ENCODE measurements at regions not wholly inside any gene's neighbourhood (a gene's known extent, or its start where the extent isn't known, plus 50 kb on each side); places are given as distances from the start of the nearest gene placed in this dataset.
"Not testable (repeated sequence)": the region's sequence is repeated elsewhere in the genome, so short reads cannot be mapped to it uniquely, and the experiment has no call there.

- Histone ChIP-seq H2AFZ (no peak overlapping the region), H3K4me3 (ENCODE audit: low read depth, low read length) (no peak overlapping the region), H3K79me2 (no peaks in the 10 kb centered on the region), H3K9ac (no peak overlapping the region), H3K27me3 (ENCODE audit: control insufficient read depth, insufficient read depth, low read length) (no peaks in the 10 kb centered on the region), H3K4me2 (ENCODE audit: low read length) (no peak overlapping the region), H3K27ac (no peak overlapping the region), H3K4me1 (no peaks in the 10 kb centered on the region), H3K9me3 (ENCODE audit: control insufficient read depth, low read length) (no peaks in the 10 kb centered on the region), H3K36me3 (ENCODE audit: control insufficient read depth, insufficient read depth, low read length) (no peaks in the 10 kb centered on the region)
- TF ChIP-seq, protein P1, sequence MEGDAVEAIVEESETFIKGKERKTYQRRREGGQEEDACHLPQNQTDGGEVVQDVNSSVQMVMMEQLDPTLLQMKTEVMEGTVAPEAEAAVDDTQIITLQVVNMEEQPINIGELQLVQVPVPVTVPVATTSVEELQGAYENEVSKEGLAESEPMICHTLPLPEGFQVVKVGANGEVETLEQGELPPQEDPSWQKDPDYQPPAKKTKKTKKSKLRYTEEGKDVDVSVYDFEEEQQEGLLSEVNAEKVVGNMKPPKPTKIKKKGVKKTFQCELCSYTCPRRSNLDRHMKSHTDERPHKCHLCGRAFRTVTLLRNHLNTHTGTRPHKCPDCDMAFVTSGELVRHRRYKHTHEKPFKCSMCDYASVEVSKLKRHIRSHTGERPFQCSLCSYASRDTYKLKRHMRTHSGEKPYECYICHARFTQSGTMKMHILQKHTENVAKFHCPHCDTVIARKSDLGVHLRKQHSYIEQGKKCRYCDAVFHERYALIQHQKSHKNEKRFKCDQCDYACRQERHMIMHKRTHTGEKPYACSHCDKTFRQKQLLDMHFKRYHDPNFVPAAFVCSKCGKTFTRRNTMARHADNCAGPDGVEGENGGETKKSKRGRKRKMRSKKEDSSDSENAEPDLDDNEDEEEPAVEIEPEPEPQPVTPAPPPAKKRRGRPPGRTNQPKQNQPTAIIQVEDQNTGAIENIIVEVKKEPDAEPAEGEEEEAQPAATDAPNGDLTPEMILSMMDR (IDR thresholded peaks at IDR 0.05), result no peak
These were observed 185.8 kb upstream of the SMIM30 start for GRCh38 chr7:113304104-113304503.

- H3K9me3 ChIP-seq (ENCODE audit: control insufficient read depth, low read length); H3K4me2 ChIP-seq (ENCODE audit: low read length); H3K4me3 ChIP-seq (ENCODE audit: low read depth, low read length); H3K27ac ChIP-seq; H3K79me2 ChIP-seq; H3K27me3 ChIP-seq (ENCODE audit: control insufficient read depth, insufficient read depth, low read length); H3K9ac ChIP-seq; H2AFZ ChIP-seq; H3K36me3 ChIP-seq (ENCODE audit: control insufficient read depth, insufficient read depth, low read length); H3K4me1 ChIP-seq: not testable (repeated sequence)
These were observed 185.0 kb upstream of the SMIM30 start for GRCh38 chr7:113303388-113303787.

- Histone ChIP-seq H3K9ac (no peak overlapping the region), H3K4me3 (ENCODE audit: low read depth, low read length) (no peak overlapping the region), H3K27me3 (ENCODE audit: control insufficient read depth, insufficient read depth, low read length) (no peaks in the 10 kb centered on the region), H3K27ac (no peak overlapping the region), H3K4me2 (ENCODE audit: low read length) (no peak overlapping the region), H2AFZ (no peak overlapping the region), H3K36me3 (ENCODE audit: control insufficient read depth, insufficient read depth, low read length) (no peaks in the 10 kb centered on the region), H3K79me2 (no peaks in the 10 kb centered on the region), H3K4me1 (no peaks in the 10 kb centered on the region), H3K9me3 (ENCODE audit: control insufficient read depth, low read length) (no peaks in the 10 kb centered on the region)
- TF ChIP-seq, protein P1 (IDR thresholded peaks at IDR 0.05), result no peak
These were observed 183.6 kb upstream of the SMIM30 start for GRCh38 chr7:113301983-113302382.

- Histone ChIP-seq H3K27me3 (ENCODE audit: control insufficient read depth, insufficient read depth, low read length) (no peaks in the 10 kb centered on the region), H2AFZ (no peak overlapping the region), H3K36me3 (ENCODE audit: control insufficient read depth, insufficient read depth, low read length) (no peaks in the 10 kb centered on the region), H3K27ac (no peak overlapping the region), H3K9me3 (ENCODE audit: control insufficient read depth, low read length) (no peaks in the 10 kb centered on the region), H3K79me2 (no peaks in the 10 kb centered on the region), H3K4me1 (no peaks in the 10 kb centered on the region), H3K4me2 (ENCODE audit: low read length) (no peak overlapping the region), H3K9ac (no peak overlapping the region), H3K4me3 (ENCODE audit: low read depth, low read length) (no peak overlapping the region)
- TF ChIP-seq, protein P1 (IDR thresholded peaks at IDR 0.05), result no peak
These were observed 182.8 kb upstream of the SMIM30 start for GRCh38 chr7:113301141-113301540.

DNA sequence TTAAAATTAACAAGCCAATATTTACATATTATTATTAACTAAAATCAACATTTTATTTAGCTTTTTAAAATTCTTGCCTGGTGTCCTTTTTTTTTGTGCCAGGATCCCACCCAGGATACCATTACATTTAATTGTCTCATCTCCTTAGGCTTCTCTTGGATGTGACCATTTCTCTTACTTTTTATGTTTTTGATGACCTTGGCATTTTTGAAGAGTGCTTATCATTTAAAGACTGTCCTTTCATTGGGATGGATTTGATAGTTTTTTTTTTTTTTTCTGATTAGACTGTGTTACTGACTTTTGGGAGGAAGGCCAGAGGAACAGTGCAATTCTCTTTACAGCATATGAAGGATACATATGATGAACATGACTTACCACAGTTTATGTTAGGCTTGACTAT is 181.4 kb upstream of the SMIM30 start:
- Histone ChIP-seq H3K36me3 (ENCODE audit: control insufficient read depth, insufficient read depth, low read length) (no peaks in the 10 kb centered on the region), H2AFZ (no peak overlapping the region), H3K4me2 (ENCODE audit: low read length) (no peak overlapping the region), H3K4me1 (no peaks in the 10 kb centered on the region), H3K4me3 (ENCODE audit: low read depth, low read length) (no peak overlapping the region), H3K27me3 (ENCODE audit: control insufficient read depth, insufficient read depth, low read length) (no peaks in the 10 kb centered on the region), H3K9ac (no peak overlapping the region), H3K79me2 (no peaks in the 10 kb centered on the region), H3K27ac (no peak overlapping the region), H3K9me3 (ENCODE audit: control insufficient read depth, low read length) (no peaks in the 10 kb centered on the region)
- TF ChIP-seq, protein P1 (IDR thresholded peaks at IDR 0.05), result no peak

All from parathyroid adenoma (tissue), 2 donors.